ENCODE measurements at regions not wholly inside any gene's neighbourhood (a gene's known extent, or its start where the extent isn't known, plus 50 kb on each side); places are given as distances from the start of the nearest gene placed in this dataset.

DNA sequence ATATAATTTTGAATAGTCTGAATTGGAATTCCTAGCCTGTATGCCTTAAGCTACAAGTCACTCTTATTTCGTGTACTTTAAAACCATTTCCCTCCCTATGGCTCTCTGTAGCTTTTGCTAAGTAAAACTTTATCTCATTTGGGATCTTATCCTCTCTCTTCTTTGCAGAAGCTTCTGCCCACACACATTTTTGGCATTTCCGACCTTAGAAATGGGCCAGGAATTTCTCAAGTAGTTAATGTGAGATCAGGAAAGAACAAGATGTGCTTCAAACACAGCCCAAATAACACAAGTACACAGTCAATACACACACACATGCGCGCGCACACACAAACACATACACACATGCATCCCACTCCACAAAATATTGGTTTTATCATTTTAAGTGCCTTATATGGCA, 931.0 kb upstream of the MIR17HG start:
- Histone ChIP-seq H3K79me2 (ENCODE audit: control insufficient read depth, low read length) (no peaks in the 10 kb centered on the region), H4K20me1 (ENCODE audit: control insufficient read depth, insufficient read depth, low read depth, low read length) (no peaks in the 10 kb centered on the region), H3K4me3 (ENCODE audit: low read length) (no peak overlapping the region), H3K9me3 (ENCODE audit: control insufficient read depth, insufficient read depth, low read length) (no peaks in the 10 kb centered on the region), H3F3A (ENCODE audit: control insufficient read depth, insufficient read depth) (no peaks in the 10 kb centered on the region), H3K27me3 (ENCODE audit: control insufficient read depth, low read length) (no peaks in the 10 kb centered on the region), H3K4me1 (ENCODE audit: control insufficient read depth, low read length) (no peaks in the 10 kb centered on the region), H3K9me2 (replicated peaks; ENCODE audit: control insufficient read depth, low read length) (no peaks in the 10 kb centered on the region), H3K36me3 (ENCODE audit: control insufficient read depth, low read length) (no peaks in the 10 kb centered on the region), H3K4me2 (ENCODE audit: low read length) (no peak overlapping the region), H3K27ac (ENCODE audit: low read depth, low read length) (no peak overlapping the region)
- TF ChIP-seq EZH2phosphoT487 (IDR thresholded peaks at IDR 0.05; ENCODE audit: borderline replicate concordance, low read length) (no peak), CTCF (IDR thresholded peaks at IDR 0.05; ENCODE audit: low read depth, low read length, poor library complexity, severe bottlenecking) (no peak)

GRCh38 chr13:90416938-90417337, 930.5 kb upstream of the MIR17HG start:
- H3K4me3 ChIP-seq (ENCODE audit: low read length) = no peak overlapping the region
- no peaks in the 10 kb centered on the region for H3K9me3 ChIP-seq (ENCODE audit: control insufficient read depth, insufficient read depth, low read length)
- H3K36me3 ChIP-seq (ENCODE audit: control insufficient read depth, low read length) = no peaks in the 10 kb centered on the region
- no peak overlapping the region for H3K4me2 ChIP-seq (ENCODE audit: low read length)
- no peaks in the 10 kb centered on the region for H3K4me1 ChIP-seq (ENCODE audit: control insufficient read depth, low read length)
- no peak overlapping the region for H3K27ac ChIP-seq (ENCODE audit: low read depth, low read length)
- H3K9me2 ChIP-seq (replicated peaks; ENCODE audit: control insufficient read depth, low read length) = no peaks in the 10 kb centered on the region
- H3F3A ChIP-seq (ENCODE audit: control insufficient read depth, insufficient read depth) = no peaks in the 10 kb centered on the region
- H4K20me1 ChIP-seq (ENCODE audit: control insufficient read depth, insufficient read depth, low read depth, low read length) = no peaks in the 10 kb centered on the region
- H3K27me3 ChIP-seq (ENCODE audit: control insufficient read depth, low read length) = no peaks in the 10 kb centered on the region
- TF ChIP-seq CTCF (IDR thresholded peaks at IDR 0.05; ENCODE audit: low read depth, low read length, poor library complexity, severe bottlenecking) (no peak), EZH2phosphoT487 (IDR thresholded peaks at IDR 0.05; ENCODE audit: borderline replicate concordance, low read length) (no peak)
- no peaks in the 10 kb centered on the region for H3K79me2 ChIP-seq (ENCODE audit: control insufficient read depth, low read length)

DNA sequence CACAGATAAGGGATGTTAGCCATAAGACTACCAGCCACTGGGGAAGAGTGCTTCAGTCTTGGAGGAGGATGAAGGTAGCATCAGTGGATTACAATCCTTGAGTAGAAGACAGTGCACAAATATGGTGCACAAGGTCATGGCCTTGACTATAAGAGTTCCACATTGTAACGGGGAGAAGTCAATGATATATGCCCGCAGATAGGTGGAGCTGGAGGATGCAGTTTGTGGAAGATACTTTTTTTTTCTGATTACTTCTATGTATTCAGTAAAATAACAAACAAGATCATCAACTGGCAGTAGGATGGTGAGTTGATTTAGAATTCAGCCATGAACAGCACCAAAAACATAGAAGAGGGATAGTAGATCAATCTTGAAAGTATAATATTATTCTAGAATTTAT, 926.8 kb upstream of the MIR17HG start:
- no peaks in the 10 kb centered on the region for H3K27me3 ChIP-seq (ENCODE audit: control insufficient read depth, low read length)
- no peak overlapping the region for H3K4me2 ChIP-seq (ENCODE audit: low read length)
- no peaks in the 10 kb centered on the region for H3F3A ChIP-seq (ENCODE audit: control insufficient read depth, insufficient read depth)
- no peak overlapping the region for H3K27ac ChIP-seq (ENCODE audit: low read depth, low read length)
- no peaks in the 10 kb centered on the region for H3K36me3 ChIP-seq (ENCODE audit: control insufficient read depth, low read length)
- H3K9me2 ChIP-seq (replicated peaks; ENCODE audit: control insufficient read depth, low read length) = no peaks in the 10 kb centered on the region
- H3K9me3 ChIP-seq (ENCODE audit: control insufficient read depth, insufficient read depth, low read length) = no peaks in the 10 kb centered on the region
- TF ChIP-seq CTCF (IDR thresholded peaks at IDR 0.05; ENCODE audit: low read depth, low read length, poor library complexity, severe bottlenecking) = no peak
- no peak for TF ChIP-seq EZH2phosphoT487 (IDR thresholded peaks at IDR 0.05; ENCODE audit: borderline replicate concordance, low read length)
- H3K4me3 ChIP-seq (ENCODE audit: low read length) = no peak overlapping the region
- H4K20me1 ChIP-seq (ENCODE audit: control insufficient read depth, insufficient read depth, low read depth, low read length) = no peaks in the 10 kb centered on the region
- no peaks in the 10 kb centered on the region for H3K79me2 ChIP-seq (ENCODE audit: control insufficient read depth, low read length)
- no peaks in the 10 kb centered on the region for H3K4me1 ChIP-seq (ENCODE audit: control insufficient read depth, low read length)
